ENCODE measurements at regions not wholly inside any gene's neighbourhood (a gene's known extent, or its start where the extent isn't known, plus 50 kb on each side); places are given as distances from the start of the nearest gene placed in this dataset.

DNA sequence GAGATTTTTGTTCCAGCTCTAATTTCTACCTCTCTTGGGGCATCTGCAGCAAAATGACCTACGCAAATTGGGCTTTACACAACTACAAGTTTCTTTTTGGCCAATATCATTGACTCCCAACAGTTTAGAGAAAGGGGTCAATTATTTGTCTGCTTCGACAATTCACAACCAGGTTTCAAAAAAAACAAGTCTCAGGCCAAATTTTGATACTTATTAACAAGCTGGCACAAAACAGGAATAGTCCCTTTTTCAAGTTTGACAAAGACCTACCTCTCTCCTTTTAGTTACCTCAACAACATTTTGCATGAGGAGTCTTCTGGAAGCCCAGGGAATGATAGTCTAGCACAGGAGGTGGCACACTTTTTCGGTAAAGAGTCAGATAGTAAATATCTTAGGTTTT, 97.9 kb upstream of the TSHZ2 start:
- no peak for DNase-seq
- WGBS, 2 donors, result 83 to 92% methylated on average over 3 of the region's 3 CpGs
- ATAC-seq (ENCODE audit: low FRiP score), result no peak
- no peak overlapping the region for H3K27ac ChIP-seq (ENCODE audit: low read depth in 1 of 2, low read length in 2 of 2)
- peaks cover 1% of the 10 kb centered on the region for H3K9me3 ChIP-seq (ENCODE audit: control insufficient read depth, low read length)
- peaks cover 0 to 2% of the 10 kb centered on the region in 2 donors for H3K27me3 ChIP-seq (ENCODE audit: control insufficient read depth in 1 of 2, insufficient read depth in 2 of 2, low read length in 1 of 2)
- H3K36me3 ChIP-seq (ENCODE audit: control insufficient read depth in 1 of 2, insufficient read depth in 2 of 2, low read length in 1 of 2), result no peaks in the 10 kb centered on the region
- no peaks in the 10 kb centered on the region for H3K4me1 ChIP-seq (ENCODE audit: control insufficient read depth in 1 of 2, insufficient read depth in 2 of 2, low read length in 2 of 2)
- intact Hi-C loops (cut with DNase I), result no loop called here
- H3K4me3 ChIP-seq (ENCODE audit: low read length in 2 of 2), result no peak overlapping the region

- Histone ChIP-seq H3K27me3 (ENCODE audit: control insufficient read depth in 1 of 2, insufficient read depth in 2 of 2, low read length in 1 of 2) (no peaks in the 10 kb centered on the region), H3K4me1 (ENCODE audit: control insufficient read depth in 1 of 2, insufficient read depth in 2 of 2, low read length in 2 of 2) (no peaks in the 10 kb centered on the region), H3K36me3 (ENCODE audit: control insufficient read depth in 1 of 2, insufficient read depth in 2 of 2, low read length in 1 of 2) (no peaks in the 10 kb centered on the region), H3K27ac (ENCODE audit: low read depth in 1 of 2, low read length in 2 of 2) (no peak overlapping the region), H3K4me3 (ENCODE audit: low read length in 2 of 2) (no peak overlapping the region), H3K9me3 (ENCODE audit: control insufficient read depth, low read length) (peaks cover 1% of the 10 kb centered on the region)
- WGBS, 2 donors, result 81 to 82% methylated on average over 6 of the region's 6 CpGs
- intact Hi-C loops (cut with DNase I), result no loop called here
- DNase-seq (no peak), ATAC-seq (ENCODE audit: low FRiP score) (no peak)
Measured at GRCh38 chr20:52869698-52870501, 102.3 kb upstream of the TSHZ2 start.

- H3K27ac ChIP-seq (ENCODE audit: low read depth in 1 of 2, low read length in 2 of 2), result no peak overlapping the region
- H3K36me3 ChIP-seq (ENCODE audit: control insufficient read depth in 1 of 2, insufficient read depth in 2 of 2, low read length in 1 of 2), result no peaks in the 10 kb centered on the region
- WGBS, 2 donors, result 87 to 90% methylated on average over 2 of the region's 2 CpGs
- intact Hi-C loops (cut with DNase I), result no loop called here
- no peaks in the 10 kb centered on the region for H3K27me3 ChIP-seq (ENCODE audit: control insufficient read depth in 1 of 2, insufficient read depth in 2 of 2, low read length in 1 of 2)
- H3K9me3 ChIP-seq (ENCODE audit: control insufficient read depth, low read length), result peaks cover 1% of the 10 kb centered on the region
- no peak for ATAC-seq (ENCODE audit: low FRiP score)
- no peaks in the 10 kb centered on the region for H3K4me1 ChIP-seq (ENCODE audit: control insufficient read depth in 1 of 2, insufficient read depth in 2 of 2, low read length in 2 of 2)
- no peak for DNase-seq
- H3K4me3 ChIP-seq (ENCODE audit: low read length in 2 of 2), result no peak overlapping the region
Measured at GRCh38 chr20:52869276-52869675, 102.9 kb upstream of the TSHZ2 start.

- Histone ChIP-seq H3K4me1 (ENCODE audit: control insufficient read depth in 1 of 2, insufficient read depth in 2 of 2, low read length in 2 of 2) (no peaks in the 10 kb centered on the region), H3K27ac (ENCODE audit: low read depth in 1 of 2, low read length in 2 of 2) (no peak overlapping the region), H3K27me3 (ENCODE audit: control insufficient read depth in 1 of 2, insufficient read depth in 2 of 2, low read length in 1 of 2) (no peaks in the 10 kb centered on the region), H3K9me3 (ENCODE audit: control insufficient read depth, low read length) (peaks cover 1% of the 10 kb centered on the region), H3K4me3 (ENCODE audit: low read length in 2 of 2) (no peak overlapping the region), H3K36me3 (ENCODE audit: control insufficient read depth in 1 of 2, insufficient read depth in 2 of 2, low read length in 1 of 2) (no peaks in the 10 kb centered on the region)
- 38 to 60% methylated on average over 4 of the region's 4 CpGs for WGBS, 2 donors
- intact Hi-C loops (cut with DNase I), result no loop called here
- no peak for DNase-seq
- no peak for ATAC-seq (ENCODE audit: low FRiP score)
Measured at GRCh38 chr20:52867305-52867704, 104.9 kb upstream of the TSHZ2 start.

DNA sequence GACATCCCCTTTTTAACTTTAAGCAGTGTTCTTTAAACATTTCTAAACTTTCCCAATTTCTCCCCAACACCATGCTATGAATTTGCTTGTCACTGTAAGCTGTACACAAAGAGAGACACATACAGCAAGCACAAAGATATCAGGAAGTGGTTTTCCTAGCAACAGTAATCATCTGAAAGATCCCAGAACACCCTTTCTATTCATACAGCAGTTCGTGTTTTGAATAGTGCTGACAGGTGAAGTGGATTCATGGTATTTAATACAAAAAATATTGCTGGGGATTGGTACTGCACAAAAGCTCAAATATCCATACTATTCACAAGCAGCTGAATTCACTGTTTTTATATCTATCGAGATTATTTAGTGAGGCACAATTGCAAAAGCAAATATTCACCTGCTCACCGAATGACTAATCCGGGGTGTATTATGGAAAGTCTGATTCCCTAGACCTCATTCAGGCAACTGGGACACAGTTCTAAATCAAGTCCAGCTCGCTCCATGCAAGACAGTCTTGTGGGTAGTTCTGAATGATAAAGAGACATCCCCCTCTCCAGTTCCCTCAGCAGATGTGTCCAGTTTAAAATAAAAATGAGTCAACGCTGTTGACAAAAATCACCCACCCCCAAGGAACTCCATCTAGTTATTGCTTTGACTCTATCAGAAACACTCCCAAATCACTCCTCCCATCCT, 107.1 kb upstream of the TSHZ2 start:
- 63 to 68% methylated on average over 6 of the region's 6 CpGs for WGBS, 2 donors
- Histone ChIP-seq H3K36me3 (ENCODE audit: control insufficient read depth in 1 of 2, insufficient read depth in 2 of 2, low read length in 1 of 2) (no peaks in the 10 kb centered on the region), H3K27me3 (ENCODE audit: control insufficient read depth in 1 of 2, insufficient read depth in 2 of 2, low read length in 1 of 2) (no peaks in the 10 kb centered on the region), H3K9me3 (ENCODE audit: control insufficient read depth, low read length) (no peaks in the 10 kb centered on the region), H3K27ac (ENCODE audit: low read depth in 1 of 2, low read length in 2 of 2) (no peak overlapping the region), H3K4me3 (ENCODE audit: low read length in 2 of 2) (no peak overlapping the region), H3K4me1 (ENCODE audit: control insufficient read depth in 1 of 2, insufficient read depth in 2 of 2, low read length in 2 of 2) (no peaks in the 10 kb centered on the region)
- DNase-seq (no peak), ATAC-seq (ENCODE audit: low FRiP score) (no peak)
- intact Hi-C loops (cut with DNase I), result no loop called here

- WGBS, 2 donors, result 65 to 66% methylated on average over 8 of the region's 8 CpGs
- no peaks in the 10 kb centered on the region for H3K27me3 ChIP-seq (ENCODE audit: control insufficient read depth in 1 of 2, insufficient read depth in 2 of 2, low read length in 1 of 2)
- DNase-seq, result no peak
Measured at GRCh38 chr20:52859156-52859876, 112.8 kb upstream of the TSHZ2 start.

DNA sequence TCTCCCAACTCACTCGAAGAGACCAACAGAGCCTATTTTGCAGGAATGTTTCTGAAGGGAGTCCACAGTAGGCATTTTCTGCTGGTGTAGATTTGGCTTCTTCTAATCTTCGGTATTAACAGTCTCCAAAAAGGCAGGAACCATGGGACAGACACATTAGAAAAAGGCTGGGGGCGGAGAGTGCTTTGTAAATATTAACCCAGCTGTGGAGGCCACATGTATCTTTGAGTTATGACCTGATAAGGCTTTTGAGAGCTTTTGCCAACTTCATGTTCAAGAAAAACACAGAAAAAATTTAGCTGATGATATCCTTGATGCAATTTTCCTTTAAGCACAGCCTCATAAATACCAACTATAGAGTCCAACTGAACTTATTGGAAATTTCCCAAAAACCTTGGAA, 119.4 kb upstream of the TSHZ2 start:
- intact Hi-C loops (cut with DNase I), result no loop called here
- ATAC-seq (ENCODE audit: low FRiP score), result no peak
- no peaks in the 10 kb centered on the region for H3K9me3 ChIP-seq (ENCODE audit: control insufficient read depth, low read length)

More at GRCh38 chr20:52859156-52859876, 112.8 kb upstream of the TSHZ2 start:
- H3K36me3 ChIP-seq (ENCODE audit: control insufficient read depth in 1 of 2, insufficient read depth in 2 of 2, low read length in 1 of 2), result no peaks in the 10 kb centered on the region
- H3K9me3 ChIP-seq (ENCODE audit: control insufficient read depth, low read length), result no peaks in the 10 kb centered on the region
- intact Hi-C loops (cut with DNase I), result no loop called here
- ATAC-seq (ENCODE audit: low FRiP score), result no peak
- no peak overlapping the region for H3K27ac ChIP-seq (ENCODE audit: low read depth in 1 of 2, low read length in 2 of 2)
- no peak overlapping the region for H3K4me3 ChIP-seq (ENCODE audit: low read length in 2 of 2)
- no peaks in the 10 kb centered on the region for H3K4me1 ChIP-seq (ENCODE audit: control insufficient read depth in 1 of 2, insufficient read depth in 2 of 2, low read length in 2 of 2)

DNA sequence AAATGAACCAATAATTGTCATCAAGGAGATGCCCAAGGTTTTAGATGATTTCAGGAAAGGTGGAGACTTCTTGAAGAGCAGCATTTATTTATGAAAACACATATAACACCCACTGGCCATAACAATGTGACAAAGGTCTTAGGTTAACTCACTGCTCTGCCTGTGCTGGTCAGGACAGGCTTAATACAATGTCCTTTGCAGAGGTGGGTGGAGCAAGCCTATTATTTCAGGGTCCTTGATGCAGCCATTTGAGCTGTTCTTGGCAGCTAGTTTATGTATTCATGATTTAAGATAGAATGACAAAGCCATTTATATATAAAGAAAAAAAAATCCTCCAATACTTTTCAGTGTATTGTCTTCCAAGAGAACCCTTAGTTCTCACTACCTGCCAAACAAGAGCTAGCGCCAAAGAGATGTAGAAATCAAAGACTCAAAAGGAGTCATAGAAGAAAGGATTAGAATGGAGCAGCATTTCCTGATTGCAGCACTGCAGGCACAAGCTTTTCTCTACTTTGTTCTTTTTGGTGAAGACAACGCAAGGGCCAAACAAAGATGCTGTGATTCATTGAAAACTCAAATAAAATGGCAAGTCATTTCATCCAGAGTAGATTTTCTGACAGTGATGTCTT, 124.3 kb upstream of the TSHZ2 start:
- H3K4me1 ChIP-seq (ENCODE audit: control insufficient read depth in 1 of 2, insufficient read depth in 2 of 2, low read length in 2 of 2), result no peaks in the 10 kb centered on the region
- 90 to 99% methylated on average over 2 of the region's 2 CpGs for WGBS, 2 donors
- intact Hi-C loops (cut with DNase I), result no loop called here
- DNase-seq (no peak), ATAC-seq (ENCODE audit: low FRiP score) (no peak)
- no peaks in the 10 kb centered on the region for H3K27me3 ChIP-seq (ENCODE audit: control insufficient read depth in 1 of 2, insufficient read depth in 2 of 2, low read length in 1 of 2)
- no peak overlapping the region for H3K27ac ChIP-seq (ENCODE audit: low read depth in 1 of 2, low read length in 2 of 2)
- H3K9me3 ChIP-seq (ENCODE audit: control insufficient read depth, low read length), result no peaks in the 10 kb centered on the region
- H3K36me3 ChIP-seq (ENCODE audit: control insufficient read depth in 1 of 2, insufficient read depth in 2 of 2, low read length in 1 of 2), result no peaks in the 10 kb centered on the region
- no peak overlapping the region for H3K4me3 ChIP-seq (ENCODE audit: low read length in 2 of 2)

More for the DNA sequence above, 119.4 kb upstream of the TSHZ2 start:
- no peaks in the 10 kb centered on the region for H3K27me3 ChIP-seq (ENCODE audit: control insufficient read depth in 1 of 2, insufficient read depth in 2 of 2, low read length in 1 of 2)
- 9 to 10% methylated on average over 3 of the region's 3 CpGs for WGBS, 2 donors
- H3K4me1 ChIP-seq (ENCODE audit: control insufficient read depth in 1 of 2, insufficient read depth in 2 of 2, low read length in 2 of 2), result no peaks in the 10 kb centered on the region
- H3K36me3 ChIP-seq (ENCODE audit: control insufficient read depth in 1 of 2, insufficient read depth in 2 of 2, low read length in 1 of 2), result no peaks in the 10 kb centered on the region
- DNase-seq, result no peak
- no peak overlapping the region for H3K4me3 ChIP-seq (ENCODE audit: low read length in 2 of 2)
- H3K27ac ChIP-seq (ENCODE audit: low read depth in 1 of 2, low read length in 2 of 2), result no peak overlapping the region
